SHP77 (cell line): ENCODE measurements at regions not wholly inside any gene's neighbourhood (a gene's known extent, or its start where the extent isn't known, plus 50 kb on each side); places are given as distances from the start of the nearest gene placed in this dataset.

ENCODE experiments used
- DNase-seq, 2 experiments: peaks; one replicate each; lab custom pipeline; 2025; lab: John Stamatoyannopoulos, UW

DNA sequence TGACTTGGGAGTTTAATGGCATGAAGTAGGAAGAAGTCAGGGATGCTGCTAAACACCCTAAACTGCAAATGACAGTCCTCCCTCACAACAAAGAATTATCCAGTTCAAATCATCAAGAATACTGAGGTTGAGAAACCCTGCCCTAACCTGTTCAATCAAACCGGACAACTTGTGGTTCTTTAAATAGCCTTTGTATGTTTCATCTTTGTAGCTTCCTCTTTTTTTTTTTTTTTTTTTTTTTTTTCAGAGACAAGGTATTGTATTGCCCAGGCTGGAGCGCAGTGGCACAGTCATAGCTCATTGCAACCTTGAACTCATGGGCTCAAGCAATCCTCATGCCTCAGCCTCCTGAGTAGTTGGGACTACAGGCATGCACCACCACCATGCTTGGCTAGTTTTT lies 52.5 kb upstream of the TTC29 start:
- DNase-seq = no peak

DNA sequence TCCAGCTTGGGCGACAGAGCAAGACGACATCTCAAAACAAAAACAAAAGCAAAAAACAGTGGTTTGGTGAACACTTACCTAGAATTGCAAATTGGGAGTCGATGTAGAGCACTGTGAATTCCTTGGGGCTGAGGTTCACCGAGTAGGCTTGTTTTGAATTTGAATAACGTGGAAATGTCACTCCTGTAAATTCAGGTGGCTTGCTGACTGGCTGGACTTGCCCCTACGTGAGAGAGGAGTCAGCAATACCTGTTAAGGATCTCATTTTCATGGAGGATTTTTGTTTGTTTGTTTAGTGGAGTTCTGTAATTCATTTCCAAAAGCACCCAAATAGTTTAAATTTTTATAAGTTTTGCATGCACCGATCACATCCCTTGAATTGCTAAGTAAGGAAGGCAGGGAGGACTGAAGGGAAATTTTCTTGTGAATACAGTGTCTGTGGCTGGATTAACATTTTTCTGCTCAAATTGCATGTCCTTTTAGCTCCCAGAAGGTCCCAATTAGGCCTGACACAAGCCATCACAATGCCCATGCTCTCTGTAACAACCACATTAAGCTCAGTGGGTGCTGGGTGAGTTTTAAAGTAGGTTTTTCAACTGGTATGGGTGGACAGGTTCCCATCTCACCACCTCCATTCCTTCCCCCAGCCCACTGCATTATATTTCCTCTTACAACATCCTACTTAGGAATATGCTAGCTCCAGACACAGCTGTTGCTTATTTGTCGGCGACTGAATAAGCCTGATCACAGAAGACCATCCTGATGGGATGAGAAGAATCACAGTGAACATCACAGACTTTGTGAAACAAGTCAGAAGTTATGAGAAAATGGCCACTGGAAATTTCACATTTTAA lies 58.5 kb upstream of the TTC29 start:
- DNase-seq = no peak

DNA sequence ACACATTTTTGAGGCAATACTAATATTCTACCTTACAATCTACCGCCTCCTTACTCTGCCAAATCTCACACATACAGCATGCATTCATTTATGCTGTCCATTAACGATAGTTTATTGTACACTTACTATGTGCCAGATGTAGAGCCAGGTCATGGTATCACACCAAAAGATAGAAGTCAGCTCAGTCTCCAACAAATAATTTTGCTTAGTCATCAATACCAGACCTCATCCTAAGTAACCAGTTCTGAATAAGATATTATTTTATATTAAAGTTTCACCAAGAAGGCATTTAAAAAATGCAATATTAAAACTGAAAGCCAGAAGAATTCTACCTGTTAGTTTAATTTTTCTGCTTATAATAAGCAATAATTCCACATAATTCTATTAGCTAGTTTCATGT lies 60.6 kb upstream of the TTC29 start:
- DNase-seq = no peak

DNA sequence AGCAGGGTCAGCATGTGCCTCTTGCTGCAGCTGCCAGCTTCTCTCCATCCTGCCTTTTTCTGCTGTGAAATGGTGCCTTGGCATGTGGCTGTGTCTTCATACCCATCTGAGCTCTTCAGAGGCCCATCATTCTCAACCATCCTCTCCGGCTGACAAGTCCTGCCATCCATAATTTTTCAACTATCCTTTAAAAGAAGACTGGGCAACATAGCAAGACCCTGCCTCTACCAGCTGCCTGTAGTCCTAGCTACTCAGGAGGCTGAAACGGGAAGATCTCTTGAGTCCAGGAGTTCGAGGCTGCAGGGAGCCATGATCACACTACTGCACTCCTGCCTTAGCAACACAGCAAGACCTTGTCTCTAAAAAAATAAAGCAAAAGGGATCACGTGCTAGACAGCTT lies 64.2 kb upstream of the TTC29 start:
- no peak for DNase-seq

DNA sequence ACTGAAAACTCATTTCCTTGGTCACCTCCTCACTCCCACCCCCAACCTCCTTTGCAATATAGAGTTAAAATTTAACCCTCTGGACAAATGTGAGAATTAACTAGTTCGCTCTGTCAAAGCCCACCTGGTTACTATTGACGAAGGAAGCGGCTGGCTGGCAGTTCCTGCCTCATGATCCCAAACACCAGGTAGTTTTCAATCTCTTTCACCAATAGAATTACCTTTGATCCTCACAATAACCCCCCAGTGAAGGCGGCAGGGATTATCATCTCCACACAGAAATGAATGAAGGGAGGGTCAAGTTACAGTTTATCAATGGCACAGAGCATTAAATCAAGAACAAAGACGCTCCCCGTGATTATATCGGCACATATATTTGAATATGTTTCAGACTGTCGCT lies 65.7 kb upstream of the TTC29 start:
- no peak for DNase-seq

DNA sequence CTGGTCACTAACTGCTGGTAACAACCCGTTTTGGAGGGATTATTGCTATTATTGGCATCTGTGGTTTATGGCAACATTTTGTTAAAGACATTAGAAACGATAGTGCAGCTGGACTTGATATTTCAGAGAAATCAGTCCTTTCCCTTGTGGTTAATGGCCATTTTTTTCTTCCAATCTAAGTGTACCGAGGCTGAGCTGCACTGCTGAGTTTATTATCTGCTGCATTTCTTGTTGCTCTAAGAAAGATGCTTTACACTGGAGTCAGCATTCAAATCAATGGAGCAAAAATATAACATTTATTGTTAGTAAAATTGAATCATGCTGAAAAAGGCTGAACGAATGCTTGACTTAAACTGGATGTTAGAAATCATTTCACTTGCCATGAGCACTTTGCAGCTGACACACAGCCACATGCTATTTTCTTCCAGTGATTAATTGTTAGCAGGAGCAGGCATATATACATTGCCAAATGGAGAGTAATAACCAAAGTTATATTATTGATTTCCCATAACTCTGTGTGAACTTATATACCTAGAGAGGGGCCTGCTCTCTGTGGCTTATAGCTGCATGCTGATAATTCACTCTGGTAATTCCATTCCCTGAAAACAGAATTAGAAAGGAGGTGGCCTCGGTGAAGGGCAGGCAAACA lies 66.5 kb upstream of the TTC29 start:
- DNase-seq = no peak

DNA sequence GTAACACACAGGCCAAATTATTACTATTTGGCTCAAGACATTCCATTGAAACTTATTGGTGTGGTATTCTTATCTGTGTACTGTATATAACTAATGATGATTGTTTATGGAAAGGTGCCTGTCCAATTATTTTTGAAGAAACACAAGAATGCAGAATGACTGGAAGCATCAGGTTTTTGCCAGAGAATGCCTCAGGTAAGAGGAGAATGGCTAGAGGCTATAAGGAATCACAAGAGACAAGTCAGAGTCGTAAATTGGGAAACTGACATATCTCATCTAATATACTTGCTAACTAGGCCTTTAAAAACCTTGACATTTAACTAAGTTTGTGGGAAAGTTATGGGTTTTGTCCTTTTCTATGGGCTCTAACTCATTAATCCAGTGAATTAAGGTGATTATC lies 69.3 kb upstream of the TTC29 start:
- no peak for DNase-seq

DNA sequence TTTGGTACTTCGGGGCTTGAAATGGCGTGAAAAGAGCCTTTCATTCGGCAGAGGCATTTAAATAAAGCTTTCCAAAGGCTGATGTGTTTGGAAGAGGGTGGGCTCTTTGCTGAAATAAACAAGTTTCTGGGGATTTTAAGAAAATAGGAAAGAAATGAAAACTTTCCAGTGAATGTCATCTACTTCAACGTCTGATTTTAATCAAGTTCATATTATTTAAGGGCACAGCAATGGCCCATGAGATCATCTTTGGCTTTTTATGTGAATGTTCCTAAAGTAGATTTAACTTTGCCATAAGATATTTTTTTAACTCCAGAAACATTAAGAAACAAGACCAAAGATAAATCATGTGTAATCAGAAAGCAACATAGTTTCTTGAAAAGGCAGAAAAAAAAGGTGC lies 69.8 kb upstream of the TTC29 start:
- no peak for DNase-seq

DNA sequence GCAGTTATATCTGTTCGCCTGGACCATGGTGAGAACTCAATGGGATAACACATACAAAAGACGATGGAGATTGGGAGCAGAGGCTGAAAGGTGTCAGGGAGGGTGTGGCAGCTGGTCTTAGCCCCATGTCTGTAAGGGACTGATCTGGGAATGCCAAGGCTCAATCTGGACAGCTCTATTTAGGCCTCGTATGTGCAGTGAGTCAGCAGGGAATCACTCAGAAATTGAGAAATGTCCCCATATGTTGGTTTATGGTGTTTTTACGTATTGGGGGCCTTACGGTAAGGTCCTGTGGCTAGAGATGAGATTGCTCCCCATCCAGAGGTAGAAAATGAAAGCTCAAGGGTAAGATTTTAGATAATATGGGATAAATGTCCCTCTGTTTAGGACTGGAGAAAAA lies 71.4 kb upstream of the TTC29 start:
- no peak for DNase-seq

DNA sequence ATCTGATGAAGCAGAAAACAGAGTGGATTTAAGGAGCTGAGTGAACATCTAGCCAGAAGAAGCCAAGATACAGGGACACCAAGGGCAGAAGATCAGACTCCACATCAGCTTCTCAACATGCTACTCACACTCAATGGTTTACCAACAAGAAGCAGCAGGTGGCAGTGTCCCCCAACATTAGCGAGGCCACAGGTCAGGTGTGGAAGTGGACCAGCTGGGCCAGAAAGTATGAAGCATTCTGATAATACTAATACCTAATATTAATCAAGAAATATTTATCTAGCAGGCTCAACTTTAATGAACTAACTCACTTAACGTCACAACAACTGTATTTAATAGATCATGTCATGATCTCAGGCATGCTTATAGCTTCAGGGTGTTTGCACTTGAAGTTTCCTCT lies 73.4 kb upstream of the TTC29 start:
- DNase-seq = peak; percentile 43 to 48

DNA sequence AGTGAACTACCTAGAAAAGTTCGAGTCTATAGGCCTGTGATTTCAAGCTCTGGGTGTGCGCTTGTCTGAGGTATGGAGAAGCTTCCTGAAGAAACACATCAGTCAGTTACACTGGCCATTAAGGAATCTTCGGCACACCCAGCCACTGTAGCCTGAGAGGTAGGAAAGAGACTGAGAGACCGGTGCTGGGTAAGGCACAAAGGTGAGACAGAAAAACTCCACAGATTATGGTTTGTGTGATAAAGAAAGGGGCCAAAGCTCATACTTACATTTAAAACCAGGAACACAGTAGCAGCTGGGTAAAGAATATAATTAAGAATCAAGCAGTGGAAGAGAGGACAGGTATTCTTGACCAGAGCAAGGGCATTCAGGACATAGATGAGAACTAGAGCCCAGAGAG lies 74.8 kb upstream of the TTC29 start:
- no peak for DNase-seq

DNA sequence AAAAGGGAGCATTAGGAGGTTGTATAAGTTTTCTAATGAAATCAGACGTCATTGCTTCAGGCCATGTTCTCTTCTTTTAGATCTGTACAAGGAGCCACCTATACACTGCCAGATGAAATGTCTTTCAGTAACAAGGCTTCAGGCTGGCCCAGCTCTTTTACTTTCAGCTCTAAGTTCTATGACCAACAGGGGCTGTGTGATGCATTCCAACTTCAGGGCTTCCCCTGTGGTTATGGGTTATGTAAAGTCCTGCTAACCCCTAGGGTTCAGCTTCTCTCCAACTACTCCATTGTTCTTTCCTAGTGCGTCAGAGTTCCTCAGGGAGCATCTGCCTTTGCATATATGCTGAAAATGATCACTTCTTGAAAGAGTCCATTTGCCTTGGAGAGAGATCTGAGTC lies 79.4 kb upstream of the TTC29 start:
- no peak for DNase-seq

DNA sequence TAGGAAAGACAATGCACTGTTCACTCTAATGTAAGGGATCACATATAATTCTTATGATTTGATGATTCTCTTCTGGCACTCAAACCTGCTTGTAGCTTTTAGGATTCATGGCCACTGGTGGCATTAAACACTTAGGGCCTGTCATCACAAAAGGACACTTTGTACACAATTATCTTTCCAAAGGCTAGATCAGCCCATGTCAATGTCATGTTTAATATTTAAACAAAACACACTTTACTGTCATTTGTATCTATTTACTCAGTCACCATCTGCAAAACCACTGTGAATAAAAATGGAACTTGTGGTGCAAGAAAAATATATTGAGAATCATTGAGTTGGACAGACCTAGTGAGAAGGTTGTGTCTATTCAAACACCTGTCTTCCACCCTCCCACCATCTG lies 83.6 kb upstream of the TTC29 start:
- DNase-seq = peak; percentile 42 to 46

DNA sequence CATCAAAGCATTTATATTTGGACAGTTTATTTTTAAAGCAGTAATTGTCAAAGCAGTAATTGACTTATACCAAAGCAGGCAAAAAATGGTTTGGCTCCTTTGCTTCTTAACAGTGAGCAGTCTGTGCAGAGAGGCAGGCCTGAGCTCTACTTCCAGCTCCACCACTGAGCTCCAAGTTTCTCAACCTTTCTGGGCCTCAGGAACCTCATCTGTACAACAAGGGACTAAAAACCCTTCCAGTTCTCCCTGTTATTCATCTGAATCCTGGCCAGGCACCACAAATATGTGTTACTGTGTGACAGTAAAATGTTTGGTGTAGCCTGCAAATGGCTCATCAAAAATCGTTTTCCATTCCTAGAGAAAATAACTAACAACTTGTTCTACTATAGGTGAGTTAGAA lies 88.7 kb upstream of the TTC29 start:
- no peak for DNase-seq

DNA sequence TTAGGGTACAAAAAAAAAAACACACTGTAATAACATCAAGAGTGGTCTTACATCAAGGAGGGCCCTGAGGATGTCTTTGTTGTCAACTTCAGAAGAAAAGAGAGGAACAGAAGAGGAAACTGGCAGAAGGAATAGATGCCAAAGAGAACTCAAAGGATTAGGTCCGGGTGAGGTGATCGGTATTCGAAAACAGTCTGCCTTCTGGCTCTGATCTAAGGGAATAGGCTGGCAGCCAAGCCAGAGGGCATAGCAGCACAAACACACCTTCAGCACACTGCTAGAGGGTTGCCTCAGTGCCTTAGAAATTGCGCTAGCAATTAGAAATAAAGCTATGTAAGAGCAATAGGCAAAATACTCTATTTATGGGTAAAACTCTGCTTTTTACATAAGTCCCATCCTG lies 91.4 kb upstream of the TTC29 start:
- DNase-seq = peak in 1 of 2 experiments; percentile 6

DNA sequence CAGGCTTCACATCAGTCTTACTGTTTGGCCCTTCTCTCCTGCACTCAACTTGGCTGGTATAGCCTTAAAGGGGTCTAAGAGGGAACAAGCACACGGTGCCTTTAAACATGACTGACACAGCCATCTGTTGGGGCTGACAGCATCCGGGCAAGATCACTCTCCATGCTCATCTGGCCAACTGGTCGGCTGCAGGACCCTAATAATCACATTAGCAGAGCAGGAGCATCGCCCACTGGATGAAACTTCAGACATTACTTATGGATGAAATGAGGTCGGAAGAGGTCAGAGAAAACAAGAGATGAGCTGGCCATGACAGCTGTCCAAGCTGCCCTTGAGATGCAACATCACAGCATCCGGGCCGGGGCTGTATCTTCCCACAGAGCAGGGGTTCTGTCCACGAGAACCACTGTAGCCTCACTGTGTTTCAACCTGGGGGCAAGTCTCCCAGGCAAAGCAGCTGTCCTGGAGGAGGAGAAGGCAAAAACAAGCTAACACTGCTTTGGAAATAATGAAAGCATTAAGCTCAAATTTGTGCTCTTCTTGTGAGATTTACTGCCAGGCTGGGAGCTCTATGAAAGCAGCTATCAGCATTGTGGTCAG lies 94.4 kb upstream of the TTC29 start:
- no peak for DNase-seq

DNA sequence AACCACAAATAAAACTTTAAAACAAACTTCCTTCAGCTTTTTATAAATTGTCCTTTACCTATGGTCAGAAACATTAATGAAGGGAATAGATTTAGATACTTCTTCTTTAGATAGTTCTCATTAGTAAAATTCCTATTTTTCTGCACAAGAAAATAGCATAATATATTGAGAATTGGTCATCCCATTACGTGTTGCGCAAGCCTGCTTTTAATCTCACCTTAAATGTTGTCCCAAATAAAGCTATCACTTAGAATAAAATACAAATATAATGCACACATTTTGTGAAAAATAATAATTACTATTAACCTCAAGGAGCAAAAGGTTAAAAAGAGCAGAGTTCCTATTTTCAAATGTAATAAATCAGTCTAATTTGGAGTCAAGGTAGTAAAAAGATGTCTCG lies 95.2 kb upstream of the TTC29 start:
- DNase-seq = no peak

DNA sequence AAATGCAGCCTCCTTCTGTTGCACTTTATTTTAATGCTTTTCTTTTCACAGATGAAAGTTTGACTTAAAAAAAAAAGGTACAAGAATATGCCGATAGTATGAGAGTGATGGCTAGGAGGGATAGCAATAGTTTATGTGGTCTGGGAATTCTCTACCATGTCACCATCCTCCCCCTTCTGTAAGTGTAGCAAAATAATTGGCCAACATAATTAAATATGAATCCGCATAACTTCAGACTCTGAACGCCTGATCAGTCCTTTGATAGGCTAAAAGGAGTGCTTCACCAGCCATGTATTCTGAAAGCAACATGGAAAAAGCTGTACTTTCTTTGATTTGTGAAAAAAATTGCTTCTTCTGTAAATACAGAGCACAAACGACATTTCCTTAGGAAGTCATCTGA lies 95.7 kb upstream of the TTC29 start:
- no peak for DNase-seq

DNA sequence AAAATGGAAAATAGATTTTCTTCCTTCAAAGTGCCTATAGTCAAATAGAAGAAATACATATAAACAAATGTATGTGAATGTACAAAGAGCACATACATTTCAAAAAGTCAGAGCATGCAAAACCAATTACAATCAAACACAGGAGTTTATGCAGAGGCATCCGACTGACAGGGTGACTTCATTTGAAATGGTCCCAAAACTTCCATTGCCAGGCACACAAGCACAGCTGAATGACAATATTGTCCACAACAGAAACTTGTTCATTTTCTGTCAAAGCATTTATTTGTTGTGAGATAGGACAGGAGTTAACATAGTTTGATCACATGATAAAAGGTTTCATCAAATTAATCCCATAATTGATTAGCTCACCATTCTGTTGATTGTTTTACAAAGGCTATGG lies 96.4 kb upstream of the TTC29 start:
- no peak for DNase-seq

DNA sequence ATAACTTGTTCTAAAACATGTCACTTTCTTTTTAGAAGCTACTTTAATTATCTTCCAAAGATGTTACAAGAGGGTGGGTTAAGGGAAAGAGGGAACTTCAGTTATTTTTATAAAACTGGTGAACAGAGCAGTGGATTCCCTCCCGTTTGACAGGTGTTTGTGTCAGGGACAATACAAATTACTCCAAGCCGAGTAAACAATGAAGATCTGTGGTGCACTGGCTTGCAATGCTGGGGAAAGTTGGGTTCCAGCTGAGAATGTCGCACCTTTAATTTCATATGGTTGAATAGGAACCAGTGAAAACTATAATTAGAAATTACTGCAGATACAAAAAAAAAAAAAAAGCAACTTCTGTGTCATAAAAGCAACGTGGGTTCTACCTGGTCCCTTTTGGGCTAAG lies 98.6 kb upstream of the TTC29 start:
- DNase-seq = no peak

DNA sequence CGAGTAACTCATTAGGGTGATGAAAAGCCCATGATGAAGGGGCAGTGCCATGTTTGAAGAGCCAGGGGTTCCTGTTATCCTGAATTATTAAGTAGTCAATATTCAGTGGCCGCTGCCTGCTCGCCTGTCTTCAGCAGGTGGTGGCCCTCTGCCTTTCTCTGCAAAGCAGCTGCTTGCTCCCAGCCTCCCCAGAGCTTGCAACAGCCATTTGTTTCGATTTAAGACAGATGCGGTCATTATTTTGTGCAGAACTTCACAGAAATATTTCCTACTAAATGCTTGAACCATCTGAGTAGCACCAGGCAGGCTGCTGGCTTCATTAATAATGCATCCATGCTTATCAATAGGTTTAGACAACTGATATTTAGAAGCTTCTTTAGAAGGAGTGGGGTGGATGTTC lies 104.3 kb upstream of the TTC29 start:
- peak; percentile 16 to 23 for DNase-seq

DNA sequence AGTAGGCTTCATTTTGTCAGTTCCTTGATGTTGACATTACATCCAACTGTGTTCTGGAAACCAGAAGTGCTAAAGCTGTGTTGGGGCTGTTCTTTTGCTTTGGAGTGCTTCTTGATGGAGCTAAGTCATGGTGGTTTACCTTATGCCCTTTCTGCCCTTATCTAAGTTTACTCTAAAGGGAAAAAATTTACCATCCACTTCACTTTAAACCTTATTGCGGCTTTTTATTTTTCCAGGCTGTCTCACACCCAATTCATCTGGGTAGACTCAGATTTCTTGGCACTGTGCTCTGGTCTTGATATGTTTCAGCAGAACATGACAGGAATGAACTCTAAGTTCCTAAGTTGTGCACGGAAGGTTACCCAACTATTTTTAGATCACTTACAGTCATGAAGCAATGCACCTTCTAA lies 104.7 kb upstream of the TTC29 start:
- no peak for DNase-seq

DNA sequence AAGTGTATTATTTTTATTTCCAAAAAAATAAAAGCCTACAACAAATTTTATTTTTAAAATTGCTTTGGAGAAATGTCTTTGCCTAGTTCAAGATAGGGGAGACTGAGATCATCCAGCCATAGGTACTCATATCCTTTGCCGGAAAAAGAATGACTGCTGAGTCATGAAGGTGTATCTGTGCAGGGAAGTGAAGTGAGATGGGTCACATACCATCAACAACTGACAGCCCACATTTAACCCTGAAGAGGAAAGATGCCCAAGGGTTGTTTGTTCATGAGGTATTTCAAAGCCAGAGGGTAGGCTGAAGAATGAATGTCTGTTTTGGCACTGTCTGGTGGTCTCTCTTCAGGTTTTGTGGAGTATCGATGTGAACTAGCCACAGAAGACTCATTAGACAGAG lies 106.7 kb upstream of the TTC29 start:
- no peak for DNase-seq
